GM10266 (cell line): ENCODE measurements at regions not wholly inside any gene's neighbourhood (a gene's known extent, or its start where the extent isn't known, plus 50 kb on each side); places are given as distances from the start of the nearest gene placed in this dataset.

Experiments
- DNase-seq: peaks from one replicate; pipeline ENCODE4 v3.0.0; 2012; ENCODE audit errors: extremely low spot score
- CTCF ChIP-seq: IDR thresholded peaks from 2 replicates; pipeline ENCODE4 v1.5.1; 2012; ENCODE audit warnings: mild to moderate bottlenecking, low read depth; ENCODE audit not compliant: control insufficient read depth, insufficient read depth; ENCODE audit errors: missing control alignments

GRCh38 chr1:5619469-5619868, 372.8 kb downstream of the NPHP4 start:
- no peak for TF ChIP-seq CTCF
- no peak for DNase-seq

GRCh38 chr1:5617546-5617945, 374.7 kb downstream of the NPHP4 start:
- no peak for TF ChIP-seq CTCF
- no peak for DNase-seq

GRCh38 chr1:5617179-5617520, 375.1 kb downstream of the NPHP4 start:
- no peak for TF ChIP-seq CTCF

GRCh38 chr1:5616366-5617178, 375.7 kb downstream of the NPHP4 start:
- DNase-seq, result no peak
- TF ChIP-seq CTCF, result no peak

More at GRCh38 chr1:5617179-5617520, 375.1 kb downstream of the NPHP4 start:
- DNase-seq, result no peak

GRCh38 chr1:5615076-5615475, 377.1 kb downstream of the NPHP4 start:
- no peak for TF ChIP-seq CTCF
- no peak for DNase-seq

- no peak for DNase-seq
- TF ChIP-seq CTCF, result no peak
Observed at GRCh38 chr1:5613900-5614299, 378.3 kb downstream of the NPHP4 start.

- TF ChIP-seq CTCF, result no peak
Observed at GRCh38 chr1:5611851-5612250, 380.4 kb downstream of the NPHP4 start.

More at GRCh38 chr1:5611851-5612250, 380.4 kb downstream of the NPHP4 start:
- DNase-seq, result no peak
